DOHH2 (cell line): ENCODE measurements at regions not wholly inside any gene's neighbourhood (a gene's known extent, or its start where the extent isn't known, plus 50 kb on each side); places are given as distances from the start of the nearest gene placed in this dataset.

ENCODE experiments used
- H3F3A ChIP-seq: fragments of 200-600 bp; sonication (generic), shearing (Covaris generic); 2 replicates; pipeline ENCODE4 v1.6.0; 2016; ENCODE audit warnings: antibody characterized with exemption, mild to moderate bottlenecking; ENCODE audit not compliant: control insufficient read depth, insufficient read depth
- H3K27ac ChIP-seq: fragments of 200-600 bp; sonication (generic); 2 replicates; pipeline ENCODE4 v1.5.1; 2014; ENCODE audit warnings: low read depth, mild to moderate bottlenecking, low read length, moderate library complexity
- H3K27me3 ChIP-seq: fragments of 200-600 bp; sonication (generic); 2 replicates; pipeline ENCODE4 v1.6.1; 2014; ENCODE audit warnings: mild to moderate bottlenecking, low read length, mixed read lengths; ENCODE audit not compliant: control insufficient read depth
- H3K36me3 ChIP-seq: fragments of 200-600 bp; sonication (generic); 2 replicates; pipeline ENCODE4 v1.6.1; 2014; ENCODE audit warnings: mild to moderate bottlenecking, low read length, moderate library complexity, mixed read lengths; ENCODE audit not compliant: control insufficient read depth
- H3K4me1 ChIP-seq: fragments of 200-600 bp; sonication (generic); 2 replicates; pipeline ENCODE4 v1.6.1; 2014; ENCODE audit warnings: mild to moderate bottlenecking, low read length, mixed read lengths; ENCODE audit not compliant: control insufficient read depth
- H3K4me2 ChIP-seq: fragments of 200-600 bp; sonication (generic); 2 replicates; pipeline ENCODE4 v1.6.0; 2014; ENCODE audit warnings: mild to moderate bottlenecking, low read length, moderate library complexity
- H3K4me3 ChIP-seq: fragments of 200-600 bp; sonication (generic); 2 replicates; pipeline ENCODE4 v1.5.1; 2014; ENCODE audit warnings: mild to moderate bottlenecking, low read length, mixed read lengths
- H3K79me2 ChIP-seq: fragments of 200-600 bp; sonication (generic); 2 replicates; pipeline ENCODE4 v1.6.1; 2014; ENCODE audit warnings: mild to moderate bottlenecking, low read length, mixed read lengths; ENCODE audit not compliant: control insufficient read depth
- H3K9me2 ChIP-seq: fragments of 200-600 bp; sonication (generic); replicated peaks from 2 replicates; pipeline ENCODE4 v1.6.1; 2014; ENCODE audit warnings: mild to moderate bottlenecking, low read length, mixed read lengths; ENCODE audit not compliant: control insufficient read depth
- H3K9me3 ChIP-seq: fragments of 200-600 bp; sonication (generic); 2 replicates; pipeline ENCODE4 v1.6.1; 2014; ENCODE audit warnings: antibody characterized with exemption, low read length, mixed read lengths; ENCODE audit not compliant: control insufficient read depth, insufficient read depth
- H4K20me1 ChIP-seq: fragments of 200-600 bp; sonication (generic); 2 replicates; pipeline ENCODE4 v1.6.0; 2014; ENCODE audit warnings: low read depth, mild to moderate bottlenecking, antibody characterized with exemption, low read length, moderate library complexity; ENCODE audit not compliant: control insufficient read depth, insufficient read depth
- EZH2phosphoT487 ChIP-seq: fragments of 200-600 bp; sonication (generic); IDR thresholded peaks from 2 replicates; pipeline ENCODE4 v1.6.1; 2017; ENCODE audit warnings: borderline replicate concordance, mild to moderate bottlenecking, antibody characterized with exemption, low read length, moderate library complexity, mixed read lengths
- TF ChIP-seq, protein P1 (sequence below): fragments of 200-600 bp; sonication (generic); IDR thresholded peaks from one replicate; pipeline ENCODE4 v1.5.1; 2014; ENCODE audit warnings: antibody characterized with exemption, mild to moderate bottlenecking, low read depth, low read length; ENCODE audit not compliant: poor library complexity, severe bottlenecking

DNA sequence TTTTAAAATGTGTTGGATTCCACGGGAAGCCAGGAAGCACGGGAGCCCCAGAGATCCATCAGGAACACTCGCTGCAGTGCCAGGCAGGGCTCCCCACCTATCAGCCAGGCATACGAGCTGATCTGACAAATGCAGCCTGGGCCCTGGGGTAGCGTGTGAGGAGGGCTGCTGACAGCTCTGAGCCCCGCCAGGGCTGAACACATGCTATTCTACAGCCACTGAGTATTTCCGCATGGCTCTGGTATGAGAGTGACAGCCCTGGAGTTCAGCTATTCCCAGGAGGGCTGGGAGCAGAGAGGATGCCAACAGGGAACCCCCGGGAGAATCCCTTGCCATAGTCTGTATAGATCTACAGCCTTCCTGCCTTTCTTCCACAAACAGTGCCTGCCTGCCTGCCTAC is 237.3 kb upstream of the ZMIZ1 start:
- TF ChIP-seq, protein P1, sequence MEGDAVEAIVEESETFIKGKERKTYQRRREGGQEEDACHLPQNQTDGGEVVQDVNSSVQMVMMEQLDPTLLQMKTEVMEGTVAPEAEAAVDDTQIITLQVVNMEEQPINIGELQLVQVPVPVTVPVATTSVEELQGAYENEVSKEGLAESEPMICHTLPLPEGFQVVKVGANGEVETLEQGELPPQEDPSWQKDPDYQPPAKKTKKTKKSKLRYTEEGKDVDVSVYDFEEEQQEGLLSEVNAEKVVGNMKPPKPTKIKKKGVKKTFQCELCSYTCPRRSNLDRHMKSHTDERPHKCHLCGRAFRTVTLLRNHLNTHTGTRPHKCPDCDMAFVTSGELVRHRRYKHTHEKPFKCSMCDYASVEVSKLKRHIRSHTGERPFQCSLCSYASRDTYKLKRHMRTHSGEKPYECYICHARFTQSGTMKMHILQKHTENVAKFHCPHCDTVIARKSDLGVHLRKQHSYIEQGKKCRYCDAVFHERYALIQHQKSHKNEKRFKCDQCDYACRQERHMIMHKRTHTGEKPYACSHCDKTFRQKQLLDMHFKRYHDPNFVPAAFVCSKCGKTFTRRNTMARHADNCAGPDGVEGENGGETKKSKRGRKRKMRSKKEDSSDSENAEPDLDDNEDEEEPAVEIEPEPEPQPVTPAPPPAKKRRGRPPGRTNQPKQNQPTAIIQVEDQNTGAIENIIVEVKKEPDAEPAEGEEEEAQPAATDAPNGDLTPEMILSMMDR = no peak
- no peak for TF ChIP-seq EZH2phosphoT487
- Histone ChIP-seq H3K4me1 (no peaks in the 10 kb centered on the region), H3K36me3 (no peaks in the 10 kb centered on the region), H3K4me2 (no peak overlapping the region), H3K27me3 (peaks cover 6% of the 10 kb centered on the region), H4K20me1 (no peaks in the 10 kb centered on the region), H3K4me3 (no peak overlapping the region), H3K27ac (no peak overlapping the region), H3K9me2 (no peaks in the 10 kb centered on the region), H3K9me3 (no peaks in the 10 kb centered on the region), H3K79me2 (no peaks in the 10 kb centered on the region), H3F3A (no peaks in the 10 kb centered on the region)

DNA sequence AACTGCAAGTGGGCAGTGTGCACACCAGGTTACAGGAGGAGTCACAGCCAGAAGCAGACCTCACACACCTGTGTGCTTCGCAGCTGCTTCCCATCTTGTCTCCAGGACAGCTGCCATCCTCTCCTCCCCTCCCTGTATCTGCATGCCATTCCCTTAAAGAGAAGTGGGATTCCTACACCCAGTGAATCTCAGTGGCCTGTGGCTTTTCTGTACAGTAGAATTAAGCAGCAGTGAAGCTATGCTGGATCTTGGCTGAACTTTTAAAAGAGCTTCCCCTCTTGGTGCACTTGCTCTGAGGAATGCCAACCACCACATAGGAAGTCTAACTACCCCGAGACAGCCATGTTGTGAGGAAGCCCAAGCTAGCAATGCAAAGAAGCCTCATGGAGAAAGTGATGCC is 236.5 kb upstream of the ZMIZ1 start:
- Histone ChIP-seq H3K27ac (no peak overlapping the region), H3F3A (no peaks in the 10 kb centered on the region), H3K79me2 (no peaks in the 10 kb centered on the region), H3K36me3 (no peaks in the 10 kb centered on the region), H3K4me2 (no peak overlapping the region), H3K4me1 (no peaks in the 10 kb centered on the region), H4K20me1 (no peaks in the 10 kb centered on the region), H3K4me3 (no peak overlapping the region), H3K9me3 (no peaks in the 10 kb centered on the region), H3K9me2 (no peaks in the 10 kb centered on the region), H3K27me3 (peaks cover 6% of the 10 kb centered on the region)
- TF ChIP-seq EZH2phosphoT487 = no peak
- TF ChIP-seq, protein P1 = no peak

DNA sequence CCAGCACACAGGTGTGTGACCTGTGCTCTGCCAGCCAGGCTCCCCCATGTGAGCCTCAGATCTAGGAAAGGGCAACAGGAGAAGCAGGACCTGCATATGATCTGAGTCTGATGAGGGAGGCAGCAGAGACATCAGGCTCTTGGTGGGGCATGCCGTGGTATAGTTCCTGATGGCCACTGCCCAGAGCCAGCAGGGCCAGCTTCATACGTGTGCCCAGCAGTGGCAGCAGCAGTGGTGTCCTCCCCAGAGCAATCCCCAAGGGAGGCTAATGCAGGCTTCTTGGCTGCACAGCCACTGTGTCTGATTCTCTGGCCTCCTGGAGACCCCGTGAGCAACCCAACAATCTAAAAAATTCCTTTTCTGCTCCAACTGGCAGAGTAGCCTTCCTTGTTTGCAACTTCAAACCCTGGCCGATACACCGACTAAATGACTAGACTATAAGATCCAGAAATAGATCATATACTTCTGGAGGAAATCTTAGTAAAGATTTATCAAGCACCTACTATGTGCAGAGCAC is 230.6 kb upstream of the ZMIZ1 start:
- Histone ChIP-seq H3K27ac (no peak overlapping the region), H3K4me3 (no peak overlapping the region), H3K27me3 (peaks cover 6% of the 10 kb centered on the region), H3K79me2 (no peaks in the 10 kb centered on the region), H3F3A (no peaks in the 10 kb centered on the region), H3K4me1 (no peaks in the 10 kb centered on the region), H4K20me1 (no peaks in the 10 kb centered on the region), H3K9me2 (no peaks in the 10 kb centered on the region), H3K4me2 (no peak overlapping the region), H3K9me3 (no peaks in the 10 kb centered on the region), H3K36me3 (no peaks in the 10 kb centered on the region)
- TF ChIP-seq EZH2phosphoT487 = no peak
- TF ChIP-seq, protein P1 = no peak
